Neutrophil (primary cell): ENCODE measurements at regions not wholly inside any gene's neighbourhood (a gene's known extent, or its start where the extent isn't known, plus 50 kb on each side); places are given as distances from the start of the nearest gene placed in this dataset.

Experiments used
- H3K27ac ChIP-seq: fragments of 200-600 bp; sonication (generic); 2 replicates; pipeline ENCODE4 v1.5.1; 2016; ENCODE audit warnings: mild to moderate bottlenecking, moderate library complexity
- H3K27me3 ChIP-seq: fragments of 200-600 bp; sonication (generic); 2 replicates; pipeline ENCODE4 v1.6.0; 2016; ENCODE audit warnings: mild to moderate bottlenecking
- H3K36me3 ChIP-seq: fragments of 200-600 bp; sonication (generic); 2 replicates; pipeline ENCODE4 v1.5.1; 2017
- H3K4me1 ChIP-seq, 2 experiments: fragments of 200-600 bp in 1 of 2; sonication (generic) in 1 of 2; 1 replicate in 1 of 2; 2 replicates in 1 of 2; pipeline versions ENCODE4 v1.5.1 to v1.6.1; 2013 to 2016; ENCODE audit warnings: low read depth in 1 of 2, low read length in 1 of 2, mild to moderate bottlenecking in 1 of 2, moderate library complexity in 1 of 2; ENCODE audit not compliant: control insufficient read depth in 1 of 2, insufficient read depth in 1 of 2
- H3K4me3 ChIP-seq, 2 experiments: fragments of 200-600 bp in 1 of 2; sonication (generic) in 1 of 2; 1 replicate in 1 of 2; 2 replicates in 1 of 2; pipeline ENCODE4 v1.5.1; 2013 to 2016; ENCODE audit warnings: low read depth in 1 of 2, low read length in 1 of 2, mild to moderate bottlenecking in 1 of 2, moderate library complexity in 1 of 2
- H3K9me3 ChIP-seq: fragments of 200-600 bp; sonication (generic); 2 replicates; pipeline ENCODE4 v1.5.1; 2016
- TF ChIP-seq, protein P1 (sequence below): fragments of 200-600 bp; sonication (generic); IDR thresholded peaks from 2 replicates; pipeline ENCODE4 v1.5.1; 2016; ENCODE audit warnings: antibody characterized with exemption

DNA sequence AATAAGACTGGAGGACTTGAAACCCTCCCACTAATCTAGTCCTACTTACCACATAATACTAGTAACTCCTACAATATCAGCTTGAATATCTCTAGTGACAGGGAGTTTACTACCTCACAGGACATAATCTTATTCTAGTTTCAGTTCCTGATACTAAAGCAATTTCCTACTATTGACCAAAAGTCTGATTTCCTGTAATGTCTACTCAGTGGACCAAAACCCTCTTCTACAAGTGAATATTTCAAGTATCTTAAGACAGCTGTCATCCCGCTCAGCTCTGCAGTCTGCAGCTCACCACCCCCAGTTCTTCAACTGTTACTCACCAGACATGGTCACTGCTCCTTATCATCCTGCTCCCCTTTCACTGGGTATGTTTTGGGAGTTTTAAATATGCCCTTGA is 70.8 kb upstream of the TMCC3 start:
- H3K4me3 ChIP-seq: no peak overlapping the region
- TF ChIP-seq, protein P1, sequence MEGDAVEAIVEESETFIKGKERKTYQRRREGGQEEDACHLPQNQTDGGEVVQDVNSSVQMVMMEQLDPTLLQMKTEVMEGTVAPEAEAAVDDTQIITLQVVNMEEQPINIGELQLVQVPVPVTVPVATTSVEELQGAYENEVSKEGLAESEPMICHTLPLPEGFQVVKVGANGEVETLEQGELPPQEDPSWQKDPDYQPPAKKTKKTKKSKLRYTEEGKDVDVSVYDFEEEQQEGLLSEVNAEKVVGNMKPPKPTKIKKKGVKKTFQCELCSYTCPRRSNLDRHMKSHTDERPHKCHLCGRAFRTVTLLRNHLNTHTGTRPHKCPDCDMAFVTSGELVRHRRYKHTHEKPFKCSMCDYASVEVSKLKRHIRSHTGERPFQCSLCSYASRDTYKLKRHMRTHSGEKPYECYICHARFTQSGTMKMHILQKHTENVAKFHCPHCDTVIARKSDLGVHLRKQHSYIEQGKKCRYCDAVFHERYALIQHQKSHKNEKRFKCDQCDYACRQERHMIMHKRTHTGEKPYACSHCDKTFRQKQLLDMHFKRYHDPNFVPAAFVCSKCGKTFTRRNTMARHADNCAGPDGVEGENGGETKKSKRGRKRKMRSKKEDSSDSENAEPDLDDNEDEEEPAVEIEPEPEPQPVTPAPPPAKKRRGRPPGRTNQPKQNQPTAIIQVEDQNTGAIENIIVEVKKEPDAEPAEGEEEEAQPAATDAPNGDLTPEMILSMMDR: no peak

DNA sequence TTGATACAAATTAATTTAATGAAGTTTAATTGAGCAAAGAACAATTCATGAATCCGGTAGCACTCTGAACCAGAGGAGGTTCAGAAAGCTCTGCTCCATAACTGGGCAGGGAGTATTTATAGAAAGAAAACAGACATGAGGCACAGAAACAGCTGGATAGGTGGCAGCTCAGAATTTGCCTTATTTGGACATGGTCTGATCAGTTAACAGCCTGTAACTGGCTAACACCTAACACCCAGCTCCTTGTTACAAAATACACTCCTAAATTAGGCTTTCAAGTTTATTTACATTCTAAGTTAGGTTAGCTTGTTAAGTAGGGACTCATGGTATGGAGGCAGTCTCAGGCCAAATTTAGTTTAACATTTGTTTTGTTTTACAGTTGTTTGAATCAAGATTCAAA is 67.8 kb upstream of the TMCC3 start:
- Histone ChIP-seq H3K4me1 (no peaks in the 10 kb centered on the region), H3K9me3 (no peaks in the 10 kb centered on the region), H3K27ac (no peak overlapping the region), H3K36me3 (no peaks in the 10 kb centered on the region), H3K4me3 (no peak overlapping the region), H3K27me3 (no peaks in the 10 kb centered on the region)
- TF ChIP-seq, protein P1: no peak

More for the DNA sequence above, 70.8 kb upstream of the TMCC3 start:
- H3K4me1 ChIP-seq: peaks cover 0 to 5% of the 10 kb centered on the region in 2 experiments
- H3K27ac ChIP-seq: no peak overlapping the region
- no peaks in the 10 kb centered on the region for H3K27me3 ChIP-seq
- H3K36me3 ChIP-seq: no peaks in the 10 kb centered on the region
- no peaks in the 10 kb centered on the region for H3K9me3 ChIP-seq

DNA sequence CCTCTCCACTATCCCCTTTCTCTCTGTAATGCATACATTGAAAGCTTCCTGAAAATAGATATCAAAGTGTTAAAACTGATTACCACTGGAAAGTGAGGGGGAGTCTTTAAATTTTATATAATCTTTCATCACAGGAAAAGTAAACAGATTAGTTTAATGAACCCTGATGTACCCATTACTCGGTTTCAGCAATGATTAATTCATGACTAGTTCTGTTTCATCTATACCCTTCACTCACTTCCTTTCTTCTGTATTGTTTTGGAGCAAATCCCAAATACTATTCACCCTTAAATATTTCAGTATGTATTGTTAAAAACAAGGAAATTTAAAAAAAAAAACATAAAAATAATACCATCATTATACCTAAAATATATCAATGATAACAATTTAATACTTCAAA is 67.3 kb upstream of the TMCC3 start:
- no peaks in the 10 kb centered on the region for H3K9me3 ChIP-seq
- H3K27ac ChIP-seq: no peak overlapping the region
- H3K4me1 ChIP-seq: no peaks in the 10 kb centered on the region
- TF ChIP-seq, protein P1: no peak
- H3K36me3 ChIP-seq: no peaks in the 10 kb centered on the region
- H3K4me3 ChIP-seq: no peak overlapping the region
- no peaks in the 10 kb centered on the region for H3K27me3 ChIP-seq

DNA sequence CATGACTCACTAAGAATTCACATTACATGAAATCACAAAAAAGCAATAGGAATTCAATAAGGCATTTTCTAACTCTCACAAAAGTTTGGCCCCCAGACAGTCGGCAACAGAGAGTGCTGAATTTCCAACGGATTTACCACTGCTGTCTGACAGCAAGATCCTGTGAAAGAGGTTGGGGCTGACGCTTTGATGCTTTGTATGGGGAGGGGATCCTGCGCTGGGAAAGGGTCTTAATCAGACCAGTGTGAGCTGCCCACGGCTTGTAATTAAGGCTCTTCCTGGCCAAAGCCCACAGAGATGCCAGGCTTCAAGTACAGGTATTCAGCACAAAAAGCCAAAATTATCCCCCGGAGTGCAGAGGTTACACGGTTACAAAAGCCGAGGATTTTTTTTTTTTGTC is 66.8 kb upstream of the TMCC3 start:
- no peaks in the 10 kb centered on the region for H3K36me3 ChIP-seq
- TF ChIP-seq, protein P1: no peak
- no peak overlapping the region for H3K27ac ChIP-seq
- H3K27me3 ChIP-seq: no peaks in the 10 kb centered on the region
- H3K4me1 ChIP-seq: no peaks in the 10 kb centered on the region
- H3K9me3 ChIP-seq: no peaks in the 10 kb centered on the region
- no peak overlapping the region for H3K4me3 ChIP-seq

DNA sequence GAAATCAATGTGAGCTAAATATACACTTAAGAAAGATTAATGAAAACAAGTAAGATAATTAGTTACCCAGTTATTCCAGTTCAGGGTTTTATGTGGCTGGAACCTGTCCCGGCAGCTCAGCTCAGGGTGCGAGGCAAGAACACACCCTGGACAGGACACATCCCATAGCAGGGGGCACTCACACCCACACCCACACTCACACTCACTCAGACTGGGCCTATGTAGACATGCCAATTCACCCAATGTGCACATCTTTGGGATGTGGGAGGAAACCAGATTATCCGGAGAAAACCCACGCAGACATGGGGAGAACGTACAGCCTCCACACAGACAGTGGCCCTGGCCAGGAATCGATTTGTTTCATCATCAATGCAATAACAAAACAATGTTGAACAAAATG is 66.0 kb upstream of the TMCC3 start:
- TF ChIP-seq, protein P1: no peak
- no peak overlapping the region for H3K4me3 ChIP-seq

More for the DNA sequence above, 66.0 kb upstream of the TMCC3 start:
- Histone ChIP-seq H3K36me3 (no peaks in the 10 kb centered on the region), H3K9me3 (no peaks in the 10 kb centered on the region), H3K27me3 (no peaks in the 10 kb centered on the region), H3K4me1 (no peaks in the 10 kb centered on the region), H3K27ac (no peak overlapping the region)
